Testis (tissue), 2 donors: ENCODE measurements at regions not wholly inside any gene's neighbourhood (a gene's known extent, or its start where the extent isn't known, plus 50 kb on each side); places are given as distances from the start of the nearest gene placed in this dataset.

ENCODE experiments used
- POLR2A ChIP-seq: fragments of 450-650 bp; IDR thresholded peaks from one replicate; pipeline ENCODE4 v1.6.1; 2017; ENCODE audit warnings: antibody characterized with exemption, mild to moderate bottlenecking, moderate library complexity
- TF ChIP-seq, protein P1 (sequence below), 3 experiments: fragments of 450-650 bp in 2 of 3; fragments of 200-600 bp in 1 of 3; sonication (generic) in 1 of 3; IDR thresholded peaks; one replicate each; pipeline ENCODE4 v1.5.1; 2016 to 2019; ENCODE audit warnings: antibody characterized with exemption in 3 of 3, mild to moderate bottlenecking in 2 of 3, moderate library complexity in 1 of 3

DNA sequence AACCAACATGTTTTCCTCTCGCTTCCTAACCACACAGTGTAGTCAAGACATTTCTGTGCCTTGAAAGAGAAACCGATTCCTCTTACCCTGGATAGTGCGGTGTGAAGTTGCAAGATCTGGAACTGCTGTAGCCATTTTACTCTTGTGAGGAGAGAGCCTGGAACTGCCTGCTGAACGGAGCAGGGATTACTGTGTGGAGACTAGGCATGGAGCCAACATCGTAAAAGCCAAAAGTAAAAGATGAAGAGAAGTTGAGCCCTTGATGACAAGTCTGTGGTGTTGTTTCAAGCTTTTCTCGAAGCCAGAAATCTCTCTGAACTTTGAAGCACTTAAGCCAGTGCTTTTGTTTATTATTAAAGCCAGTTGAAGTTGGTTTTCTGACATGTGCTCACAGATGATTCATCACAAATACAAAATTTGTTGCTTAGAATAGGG is 110.1 kb upstream of the GRIN3A start:
- TF ChIP-seq POLR2A = no peak
- TF ChIP-seq, protein P1, sequence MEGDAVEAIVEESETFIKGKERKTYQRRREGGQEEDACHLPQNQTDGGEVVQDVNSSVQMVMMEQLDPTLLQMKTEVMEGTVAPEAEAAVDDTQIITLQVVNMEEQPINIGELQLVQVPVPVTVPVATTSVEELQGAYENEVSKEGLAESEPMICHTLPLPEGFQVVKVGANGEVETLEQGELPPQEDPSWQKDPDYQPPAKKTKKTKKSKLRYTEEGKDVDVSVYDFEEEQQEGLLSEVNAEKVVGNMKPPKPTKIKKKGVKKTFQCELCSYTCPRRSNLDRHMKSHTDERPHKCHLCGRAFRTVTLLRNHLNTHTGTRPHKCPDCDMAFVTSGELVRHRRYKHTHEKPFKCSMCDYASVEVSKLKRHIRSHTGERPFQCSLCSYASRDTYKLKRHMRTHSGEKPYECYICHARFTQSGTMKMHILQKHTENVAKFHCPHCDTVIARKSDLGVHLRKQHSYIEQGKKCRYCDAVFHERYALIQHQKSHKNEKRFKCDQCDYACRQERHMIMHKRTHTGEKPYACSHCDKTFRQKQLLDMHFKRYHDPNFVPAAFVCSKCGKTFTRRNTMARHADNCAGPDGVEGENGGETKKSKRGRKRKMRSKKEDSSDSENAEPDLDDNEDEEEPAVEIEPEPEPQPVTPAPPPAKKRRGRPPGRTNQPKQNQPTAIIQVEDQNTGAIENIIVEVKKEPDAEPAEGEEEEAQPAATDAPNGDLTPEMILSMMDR (IDR thresholded peaks at IDR 0.05) = no peak
